ENCODE measurements at regions not wholly inside any gene's neighbourhood (a gene's known extent, or its start where the extent isn't known, plus 50 kb on each side); places are given as distances from the start of the nearest gene placed in this dataset.

DNA sequence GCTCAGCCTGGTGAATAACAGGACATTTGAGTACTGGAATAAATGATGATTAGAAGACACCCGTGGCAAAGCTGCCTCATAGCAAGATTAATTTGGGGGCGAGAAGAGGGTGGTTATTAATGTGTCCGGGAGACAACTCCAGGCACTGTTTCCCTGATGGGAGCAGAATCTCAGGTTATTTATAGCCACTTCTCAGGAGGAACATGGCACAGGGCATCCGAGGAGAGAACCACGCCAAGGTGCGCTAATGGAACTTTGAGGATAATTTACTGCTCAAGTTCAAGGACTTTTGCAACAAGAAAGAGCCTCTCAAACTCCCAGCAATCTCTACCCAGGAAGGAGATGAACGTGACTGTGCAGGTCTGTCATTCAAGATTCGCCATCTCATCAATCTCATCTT lies 362.5 kb upstream of the ERCC4 start:
- Histone ChIP-seq H2BK15ac (ENCODE audit: low read depth, low read length) (no peak overlapping the region), H2AK9ac (replicated peaks; ENCODE audit: low read depth, low read length, poor library complexity) (no peak overlapping the region), H3K4me1 (ENCODE audit: control insufficient read depth, insufficient read depth, low read length) (no peaks in the 10 kb centered on the region), H3K79me1 (ENCODE audit: low read depth in 1 of 2, low read length in 2 of 2) (no peaks in the 10 kb centered on the region), H3K9ac (ENCODE audit: low read depth, low read length) (no peak overlapping the region), H3K56ac (ENCODE audit: extremely low read depth, insufficient read depth, low read length) (no peak overlapping the region), H3K18ac (ENCODE audit: low read depth, low read length) (no peak overlapping the region), H2BK20ac (ENCODE audit: low read depth, low read length) (no peak overlapping the region), H3K9me3 (ENCODE audit: control insufficient read depth, insufficient read depth, low read length) (peaks cover 21% of the 10 kb centered on the region), H4K91ac (ENCODE audit: insufficient read depth, low read depth, low read length) (no peak overlapping the region), H2BK5ac (ENCODE audit: low read depth, low read length, poor library complexity, severe bottlenecking) (no peak overlapping the region), H3K4me3 (ENCODE audit: insufficient read depth, low read depth, low read length) (no peak overlapping the region), H3K14ac (replicated peaks; ENCODE audit: low read depth, low read length) (no peak overlapping the region), H3K4ac (ENCODE audit: low read depth, low read length) (no peak overlapping the region), H3K36me3 (ENCODE audit: control insufficient read depth, insufficient read depth, low read length) (no peaks in the 10 kb centered on the region), H3K27ac (ENCODE audit: insufficient read depth, low read length) (no peak overlapping the region), H4K20me1 (ENCODE audit: insufficient read depth, low read length) (no peaks in the 10 kb centered on the region), H3K23ac (ENCODE audit: low read depth, low read length) (no peak overlapping the region), H4K5ac (ENCODE audit: low read depth, low read length) (no peak overlapping the region), H2BK120ac (ENCODE audit: low read depth, low read length) (no peak overlapping the region), H3K9me1 (ENCODE audit: insufficient read depth, low read length) (no peaks in the 10 kb centered on the region), H3K4me2 (ENCODE audit: low read depth, low read length) (no peak overlapping the region), H4K8ac (ENCODE audit: low read depth in 2 of 2, low read length in 2 of 2) (no peak overlapping the region), H3K27me3 (ENCODE audit: control insufficient read depth, insufficient read depth, low read length) (no peaks in the 10 kb centered on the region), H2AFZ (replicated peaks; ENCODE audit: low read length, poor library complexity) (no peak overlapping the region), H2AK5ac (ENCODE audit: low read depth, low read length) (no peak overlapping the region)
- WGBS, 2 experiments (ENCODE audit: extremely low coverage in 2 of 2, insufficient read length in 1 of 2) = 30% methylated on average over 2 of the region's 8 CpGs; no CpG with 5 or more reads in 1 of the 2 experiments
- POLR2A ChIA-PET (ENCODE audit: unreplicated experiment) = no interaction called here
- ATAC-seq (ENCODE audit: low read depth) = no peak
- in situ Hi-C loops (cut with MboI; ENCODE audit: low sequenced_read_pairs) (no loop called here), intact Hi-C loops (cut with micrococcal nuclease) (no loop called here), dilution Hi-C loops (cut with HindIII; ENCODE audit: low sequenced_read_pairs, unreplicated experiment) (no loop called here)
- no peak for DNase-seq
- TF ChIP-seq MAFK (IDR thresholded peaks at IDR 0.05; ENCODE audit: low read depth, low read length) (no peak), RAD21 (IDR thresholded peaks at IDR 0.05; ENCODE audit: low read length) (no peak), RFX5 (IDR thresholded peaks at IDR 0.05; ENCODE audit: low read depth, low read length) (no peak), POLR2A (IDR thresholded peaks at IDR 0.05; ENCODE audit: low read depth, low read length) (no peak), CEBPB (IDR thresholded peaks at IDR 0.05; ENCODE audit: low read depth, low read length) (no peak), NFE2L2 (IDR thresholded peaks at IDR 0.05; ENCODE audit: low read depth, low read length) (no peak), CHD1 (IDR thresholded peaks at IDR 0.05; ENCODE audit: low read depth, low read length) (no peak), SMC3 (IDR thresholded peaks at IDR 0.05; ENCODE audit: low read depth, low read length) (no peak)
- TF ChIP-seq, protein P1, sequence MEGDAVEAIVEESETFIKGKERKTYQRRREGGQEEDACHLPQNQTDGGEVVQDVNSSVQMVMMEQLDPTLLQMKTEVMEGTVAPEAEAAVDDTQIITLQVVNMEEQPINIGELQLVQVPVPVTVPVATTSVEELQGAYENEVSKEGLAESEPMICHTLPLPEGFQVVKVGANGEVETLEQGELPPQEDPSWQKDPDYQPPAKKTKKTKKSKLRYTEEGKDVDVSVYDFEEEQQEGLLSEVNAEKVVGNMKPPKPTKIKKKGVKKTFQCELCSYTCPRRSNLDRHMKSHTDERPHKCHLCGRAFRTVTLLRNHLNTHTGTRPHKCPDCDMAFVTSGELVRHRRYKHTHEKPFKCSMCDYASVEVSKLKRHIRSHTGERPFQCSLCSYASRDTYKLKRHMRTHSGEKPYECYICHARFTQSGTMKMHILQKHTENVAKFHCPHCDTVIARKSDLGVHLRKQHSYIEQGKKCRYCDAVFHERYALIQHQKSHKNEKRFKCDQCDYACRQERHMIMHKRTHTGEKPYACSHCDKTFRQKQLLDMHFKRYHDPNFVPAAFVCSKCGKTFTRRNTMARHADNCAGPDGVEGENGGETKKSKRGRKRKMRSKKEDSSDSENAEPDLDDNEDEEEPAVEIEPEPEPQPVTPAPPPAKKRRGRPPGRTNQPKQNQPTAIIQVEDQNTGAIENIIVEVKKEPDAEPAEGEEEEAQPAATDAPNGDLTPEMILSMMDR (conservative IDR thresholded peaks at IDR 0.05; ENCODE audit: low read depth, low read length) = no peak
- CTCF ChIA-PET = no interaction called here
- BruUV-seq (replicated peaks) = no TSS peak

All from IMR-90 (cell line).